ENCODE measurements at regions not wholly inside any gene's neighbourhood (a gene's known extent, or its start where the extent isn't known, plus 50 kb on each side); places are given as distances from the start of the nearest gene placed in this dataset.

DNA sequence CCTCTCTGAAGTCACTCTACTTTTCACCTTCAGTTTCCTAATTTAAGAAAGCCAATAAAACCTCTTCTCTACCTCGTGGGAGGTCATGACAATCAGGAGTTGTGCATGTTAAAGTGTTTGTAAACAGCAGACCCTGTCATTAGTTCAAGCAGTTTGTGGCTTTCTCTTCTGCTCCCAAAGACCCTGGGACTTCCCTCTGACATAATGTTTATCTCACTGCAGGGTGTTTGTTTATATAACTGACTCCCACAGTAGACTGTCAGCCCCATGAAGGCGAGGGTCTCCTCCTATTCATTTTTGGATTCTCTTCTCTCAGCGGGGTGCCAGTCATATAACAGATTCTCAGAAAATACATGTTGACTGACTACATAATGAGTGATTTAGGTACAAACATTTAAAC, 360.0 kb upstream of the ZNF462 start:
- Histone ChIP-seq H3K23me2 (ENCODE audit: low read depth, low read length) (no peaks in the 10 kb centered on the region), H3K4ac (replicated peaks; ENCODE audit: insufficient read length, low read depth, low read length) (no peak overlapping the region), H4K91ac (replicated peaks; ENCODE audit: insufficient read length, low read length) (no peak overlapping the region), H3K14ac (ENCODE audit: insufficient read length) (no peak overlapping the region), H3K9ac (replicated peaks in 1 of 4; ENCODE audit: extremely low read depth in 1 of 4, low read depth in 3 of 4, low read length in 3 of 4) (no peak overlapping the region), H4K5ac (ENCODE audit: insufficient read length, low read depth, low read length) (no peak overlapping the region), H2BK120ac (replicated peaks; ENCODE audit: low read depth, low read length) (no peak overlapping the region), H3K4me1 (replicated peaks in 1 of 4; ENCODE audit: control insufficient read depth in 3 of 4, insufficient read depth in 4 of 4, low read length in 3 of 4) (no peaks in the 10 kb centered on the region), H2BK12ac (ENCODE audit: low read depth, low read length) (no peak overlapping the region), H3K36me3 (ENCODE audit: control insufficient read depth in 2 of 4, insufficient read depth in 4 of 4, low read length in 3 of 4) (no peaks in the 10 kb centered on the region; a peak in 1 of 8 replicates), H3K4me3 (ENCODE audit: extremely low read depth in 1 of 4, insufficient read depth in 2 of 4, low read depth in 3 of 4, low read length in 4 of 4) (no peak overlapping the region), H4K20me1 (replicated peaks in 1 of 2; ENCODE audit: control insufficient read depth in 1 of 2, insufficient read depth in 2 of 2, low read length in 2 of 2) (no peaks in the 10 kb centered on the region), H3K23ac (ENCODE audit: insufficient read length) (no peak overlapping the region), H2BK20ac (ENCODE audit: low read length) (no peak overlapping the region), H3K27me3 (replicated peaks in 1 of 4; ENCODE audit: control insufficient read depth in 3 of 4, extremely low read depth in 1 of 4, insufficient read depth in 3 of 4, low read length in 3 of 4) (no peaks in the 10 kb centered on the region), H3K4me2 (ENCODE audit: insufficient read depth in 1 of 2, low read depth in 2 of 2, low read length in 2 of 2) (no peak overlapping the region), H3K9me3 (ENCODE audit: insufficient read depth in 2 of 2, low read depth in 1 of 2, low read length in 1 of 2) (peaks cover 0 to 7% of the 10 kb centered on the region in 2 experiments; a peak in 1 of 4 replicates), H3K56ac (replicated peaks; ENCODE audit: insufficient read length, low read depth, low read length) (no peak overlapping the region), H2BK15ac (ENCODE audit: low read length) (no peak overlapping the region), H3K27ac (ENCODE audit: low read depth, low read length) (no peak overlapping the region), H3K79me1 (ENCODE audit: low read depth, low read length) (no peaks in the 10 kb centered on the region), H3K18ac (ENCODE audit: extremely low read depth, low read length) (no peak overlapping the region), H2AFZ (ENCODE audit: low read length) (no peak overlapping the region), H2BK5ac (ENCODE audit: low read depth, low read length) (no peak overlapping the region), H3K79me2 (ENCODE audit: control insufficient read depth in 1 of 2, insufficient read depth in 2 of 2, low read length in 2 of 2) (no peaks in the 10 kb centered on the region), H4K8ac (ENCODE audit: extremely low read depth, insufficient read depth, low read length) (no peak overlapping the region), H2AK5ac (ENCODE audit: low read depth, low read length) (no peak overlapping the region)
- CTCF ChIA-PET (ENCODE audit: partially characterized antibody), result interaction anchor here (0.5 to 1.1 kb wide), 2 partner anchors 15 to 77 kb away, joined by 3 read pairs; no protein-coding TSS in a partner anchor
- POLR2A ChIA-PET (ENCODE audit: partially characterized antibody), result no interaction called here
- TF ChIP-seq TCF12 (IDR thresholded peaks at IDR 0.05; ENCODE audit: low read depth, low read length) (no peak), BRCA1 (IDR thresholded peaks at IDR 0.05; ENCODE audit: low read depth, low read length) (no peak), HDAC2 (IDR thresholded peaks at IDR 0.05; ENCODE audit: borderline replicate concordance in 1 of 2, low read depth in 2 of 2, low read length in 2 of 2) (no peak), EP300 (IDR thresholded peaks at IDR 0.05; ENCODE audit: borderline replicate concordance in 1 of 2, low read depth in 2 of 2, low read length in 2 of 2) (no peak), CREB1 (IDR thresholded peaks at IDR 0.05) (no peak), SIN3A (conservative IDR thresholded peaks at IDR 0.05 in 1 of 2, IDR thresholded peaks at IDR 0.05 in 1 of 2; ENCODE audit: low read depth in 1 of 2, low read length in 2 of 2) (no peak), SP4 (IDR thresholded peaks at IDR 0.05; ENCODE audit: low read length) (no peak), CTCF (IDR thresholded peaks at IDR 0.05; ENCODE audit: control extremely low read depth in 1 of 3, insufficient read depth in 1 of 3, low read depth in 1 of 3, low read length in 3 of 3) (no peak), JUND (IDR thresholded peaks at IDR 0.05; ENCODE audit: low read length) (no peak), KDM5A (IDR thresholded peaks at IDR 0.05; ENCODE audit: low read length) (no peak), ASH2L (IDR thresholded peaks at IDR 0.05; ENCODE audit: low read length) (no peak)
- no peak for DNase-seq (ENCODE audit: low read depth in 1 of 2, low spot score in 2 of 2)
- FAIRE-seq, result no peak
- WGBS, 2 experiments (ENCODE audit: extremely low coverage in 1 of 2, insufficient coverage in 1 of 2, insufficient read length in 1 of 2, insufficient replicate concordance in 2 of 2, low coverage in 1 of 2, low lambda C conversion rate in 2 of 2, missing lambda C conversion rate in 1 of 2), result 81% methylated on average over 3 of the region's 3 CpGs; no CpG with 5 or more reads in 1 of the 2 experiments

All from H1 (cell line).